CD14-positive monocyte (primary cell): ENCODE measurements at regions not wholly inside any gene's neighbourhood (a gene's known extent, or its start where the extent isn't known, plus 50 kb on each side); places are given as distances from the start of the nearest gene placed in this dataset.

ENCODE experiments used
- DNase-seq, 3 donors: peaks; one replicate each; pipeline ENCODE4 v3.0.0-alpha.2; 2011 to 2022
- H2AFZ ChIP-seq: 2 replicates; pipeline ENCODE4 v1.6.0; 2012; ENCODE audit warnings: mild to moderate bottlenecking, low read depth, low read length, inconsistent platforms; ENCODE audit not compliant: insufficient read depth, poor library complexity, severe bottlenecking
- H3K27ac ChIP-seq, 2 donors: 1 replicate in 1 of 2; 2 replicates in 1 of 2; pipeline ENCODE4 v1.5.1; 2012 to 2013; ENCODE audit warnings: low read length in 2 of 2, control low read depth in 1 of 2, inconsistent platforms in 1 of 2, low read depth in 1 of 2, mild to moderate bottlenecking in 1 of 2
- H3K27me3 ChIP-seq, 2 donors: one replicate each; pipeline versions ENCODE4 v1.6.0 to v1.6.1; 2011 to 2013; ENCODE audit warnings: low read length in 2 of 2; ENCODE audit not compliant: control insufficient read depth in 2 of 2, insufficient read depth in 2 of 2
- H3K36me3 ChIP-seq, 2 donors: replicated peaks in 1 of 2; 1 replicate in 1 of 2; 2 replicates in 1 of 2; pipeline versions ENCODE4 v1.5.1 to v1.6.1; 2012 to 2013; ENCODE audit warnings: low read length in 2 of 2, control low read depth in 1 of 2, inconsistent platforms in 1 of 2, mild to moderate bottlenecking in 1 of 2; ENCODE audit not compliant: insufficient read depth in 2 of 2, control insufficient read depth in 1 of 2
- H3K4me1 ChIP-seq, 2 donors: 1 replicate in 1 of 2; 2 replicates in 1 of 2; pipeline versions ENCODE4 v1.5.1 to v1.6.1; 2012 to 2013; ENCODE audit warnings: low read length in 2 of 2, control low read depth in 1 of 2, inconsistent platforms in 1 of 2, mild to moderate bottlenecking in 1 of 2, moderate library complexity in 1 of 2; ENCODE audit not compliant: insufficient read depth in 2 of 2, control insufficient read depth in 1 of 2
- H3K4me2 ChIP-seq: replicated peaks from 2 replicates; pipeline ENCODE3; 2012; ENCODE audit warnings: low read length, moderate library complexity, mild to moderate bottlenecking; ENCODE audit not compliant: poor library complexity, severe bottlenecking; ENCODE audit errors: extremely low read depth
- H3K4me3 ChIP-seq, 3 experiments: fragments of 200-600 bp in 1 of 3; sonication (generic) in 1 of 3; replicated peaks in 1 of 3; 1 replicate in 2 of 3; 2 replicates in 1 of 3; pipeline ENCODE4 v1.5.1; 2011 to 2013; ENCODE audit warnings: low read length in 3 of 3, mild to moderate bottlenecking in 3 of 3, control low read depth in 2 of 3, low read depth in 2 of 3, inconsistent platforms in 1 of 3, moderate library complexity in 1 of 3
- H3K79me2 ChIP-seq: 2 replicates; pipeline ENCODE4 v1.6.0; 2012; ENCODE audit warnings: mild to moderate bottlenecking, control low read depth, inconsistent platforms, low read length, moderate library complexity; ENCODE audit not compliant: insufficient read depth
- H3K9ac ChIP-seq: 2 replicates; pipeline ENCODE4 v1.6.0; 2017; ENCODE audit warnings: low read length, mild to moderate bottlenecking; ENCODE audit not compliant: insufficient read depth, poor library complexity, severe bottlenecking
- H3K9me3 ChIP-seq, 2 donors: replicated peaks in 1 of 2; 1 replicate in 1 of 2; 2 replicates in 1 of 2; pipeline versions ENCODE4 v1.5.1 to v1.6.1; 2012 to 2013; ENCODE audit warnings: low read length in 2 of 2, control low read depth in 1 of 2; ENCODE audit not compliant: control insufficient read depth in 1 of 2, insufficient read depth in 1 of 2
- H4K20me1 ChIP-seq: 2 replicates; pipeline ENCODE4 v1.6.0; 2012; ENCODE audit warnings: mild to moderate bottlenecking, low read length, control low read depth, moderate library complexity; ENCODE audit not compliant: insufficient read depth
- H3K27ac Mint-ChIP-seq, 7 donors: one replicate each; pipeline ENCODE4 v1.8.0; 2020; ENCODE audit warnings: mild to moderate bottlenecking in 7 of 7, mixed read lengths in 7 of 7, moderate library complexity in 6 of 7, inconsistent platforms in 2 of 7
- H3K27me3 Mint-ChIP-seq, 3 donors: one replicate each; pipeline ENCODE4 v1.8.0; 2021 to 2022; ENCODE audit warnings: low read depth in 3 of 3, mild to moderate bottlenecking in 3 of 3, mixed read lengths in 3 of 3, moderate library complexity in 3 of 3, inconsistent platforms in 1 of 3
- H3K36me3 Mint-ChIP-seq, 2 donors: one replicate each; pipeline ENCODE4 v1.8.0; 2020; ENCODE audit warnings: mixed read lengths in 2 of 2, inconsistent platforms in 1 of 2, mild to moderate bottlenecking in 1 of 2
- H3K4me1 Mint-ChIP-seq: one replicate; pipeline ENCODE4 v1.8.0; 2020; ENCODE audit warnings: mild to moderate bottlenecking, mixed read lengths
- H3K4me3 Mint-ChIP-seq, 2 donors: one replicate each; pipeline ENCODE4 v1.8.0; 2020; ENCODE audit warnings: mild to moderate bottlenecking in 2 of 2, mixed read lengths in 2 of 2, moderate library complexity in 1 of 2
- H3K9me3 Mint-ChIP-seq, 7 donors: one replicate each; pipeline ENCODE4 v1.8.0; 2020 to 2022; ENCODE audit warnings: mixed read lengths in 7 of 7, mild to moderate bottlenecking in 6 of 7, moderate library complexity in 6 of 7, inconsistent platforms in 2 of 7
- WGBS: methylation state at CpG from one replicate; pipeline ENCODE4 v1.1.5; 2013; ENCODE audit warnings: missing lambda C conversion rate; ENCODE audit not compliant: insufficient coverage; 5-methylcytosine and 5-hydroxymethylcytosine counted together
- intact Hi-C, 2 donors: fragments of 100-400 bp; cut with micrococcal nuclease; formaldehyde crosslinking; loops; one replicate each; pipeline versions ENCODE4 v1.15.0 to v1.15.1; 2023
- TF ChIP-seq, protein P1 (sequence below): fragments of 200-600 bp; IDR thresholded peaks from one replicate; pipeline ENCODE4 v1.8.0; 2022; ENCODE audit warnings: antibody characterized with exemption, mild to moderate bottlenecking

DNA sequence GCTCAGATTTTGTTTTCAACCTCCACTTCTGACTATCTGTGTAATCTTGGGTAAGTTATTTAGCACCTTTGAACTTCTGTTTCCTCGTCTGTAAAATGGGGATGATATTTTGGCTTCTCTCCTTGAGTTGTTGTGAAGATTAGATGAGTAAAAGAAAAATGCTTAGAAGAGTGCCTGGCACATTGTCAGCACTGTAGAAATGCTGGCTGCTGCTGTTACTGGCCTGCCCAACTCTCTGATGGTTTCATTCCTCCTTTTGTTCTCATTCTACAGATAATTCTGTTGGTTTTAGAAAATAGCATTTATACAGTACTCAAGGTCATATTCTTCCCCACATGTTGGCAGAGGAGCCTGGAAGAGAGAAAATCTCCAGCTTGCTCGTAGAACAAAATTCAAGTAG, 547.2 kb upstream of the JAG1 start:
- H3K9me3 Mint-ChIP-seq = peaks cover 0 to 2% (median 0%) of the 10 kb centered on the region in 7 donors
- TF ChIP-seq, protein P1, sequence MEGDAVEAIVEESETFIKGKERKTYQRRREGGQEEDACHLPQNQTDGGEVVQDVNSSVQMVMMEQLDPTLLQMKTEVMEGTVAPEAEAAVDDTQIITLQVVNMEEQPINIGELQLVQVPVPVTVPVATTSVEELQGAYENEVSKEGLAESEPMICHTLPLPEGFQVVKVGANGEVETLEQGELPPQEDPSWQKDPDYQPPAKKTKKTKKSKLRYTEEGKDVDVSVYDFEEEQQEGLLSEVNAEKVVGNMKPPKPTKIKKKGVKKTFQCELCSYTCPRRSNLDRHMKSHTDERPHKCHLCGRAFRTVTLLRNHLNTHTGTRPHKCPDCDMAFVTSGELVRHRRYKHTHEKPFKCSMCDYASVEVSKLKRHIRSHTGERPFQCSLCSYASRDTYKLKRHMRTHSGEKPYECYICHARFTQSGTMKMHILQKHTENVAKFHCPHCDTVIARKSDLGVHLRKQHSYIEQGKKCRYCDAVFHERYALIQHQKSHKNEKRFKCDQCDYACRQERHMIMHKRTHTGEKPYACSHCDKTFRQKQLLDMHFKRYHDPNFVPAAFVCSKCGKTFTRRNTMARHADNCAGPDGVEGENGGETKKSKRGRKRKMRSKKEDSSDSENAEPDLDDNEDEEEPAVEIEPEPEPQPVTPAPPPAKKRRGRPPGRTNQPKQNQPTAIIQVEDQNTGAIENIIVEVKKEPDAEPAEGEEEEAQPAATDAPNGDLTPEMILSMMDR = no peak
- H3K36me3 Mint-ChIP-seq = no peaks in the 10 kb centered on the region
- no peak overlapping the region for H3K9ac ChIP-seq
- WGBS = 70% methylated on average over 2 of the region's 2 CpGs
- no peak overlapping the region for H3K4me3 Mint-ChIP-seq
- H3K9me3 ChIP-seq = no peaks in the 10 kb centered on the region
- H3K4me1 ChIP-seq = peaks cover 14 to 19% of the 10 kb centered on the region in 2 donors
- no peak overlapping the region for H3K4me3 ChIP-seq
- H3K27me3 ChIP-seq = no peaks in the 10 kb centered on the region
- H3K4me2 ChIP-seq = no peak overlapping the region
- no peak overlapping the region for H3K27ac Mint-ChIP-seq
- H4K20me1 ChIP-seq = no peaks in the 10 kb centered on the region
- H3K27me3 Mint-ChIP-seq = no peaks in the 10 kb centered on the region
- H3K27ac ChIP-seq = no peak overlapping the region
- H3K4me1 Mint-ChIP-seq = peaks cover 21% of the 10 kb centered on the region
- no peak for DNase-seq
- H2AFZ ChIP-seq = no peak overlapping the region
- H3K79me2 ChIP-seq = no peaks in the 10 kb centered on the region
- H3K36me3 ChIP-seq = no peaks in the 10 kb centered on the region
- intact Hi-C loops = no loop called here

DNA sequence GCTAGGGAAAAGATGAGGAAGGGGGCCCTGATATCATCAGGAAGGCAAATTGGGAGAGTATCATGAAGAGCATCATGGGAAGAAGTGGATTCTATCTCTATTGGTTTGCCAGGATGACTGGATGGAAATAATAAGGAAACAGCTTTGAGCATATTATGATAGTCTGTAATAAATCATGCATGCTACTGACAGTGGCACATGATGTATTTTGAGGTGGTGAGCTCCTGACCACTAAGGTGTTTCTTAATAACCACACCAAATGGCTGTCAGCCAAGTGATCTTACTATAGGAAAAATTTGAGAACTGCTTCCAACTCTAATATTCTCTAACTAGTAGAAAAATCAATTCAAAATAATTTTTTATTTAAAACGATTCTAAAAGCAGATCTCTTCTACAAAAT, 548.4 kb upstream of the JAG1 start:
- no peak overlapping the region for H2AFZ ChIP-seq
- Mint-ChIP-seq H3K4me3 (no peak overlapping the region), H3K36me3 (no peaks in the 10 kb centered on the region), H3K27ac (no peak overlapping the region), H3K27me3 (no peaks in the 10 kb centered on the region), H3K9me3 (peaks cover 0 to 2% (median 0%) of the 10 kb centered on the region in 7 donors), H3K4me1 (peaks cover 18% of the 10 kb centered on the region)
- H4K20me1 ChIP-seq = no peaks in the 10 kb centered on the region
- no peak overlapping the region for H3K4me3 ChIP-seq
- WGBS = no CpG with 5 or more reads among the region's 1 CpG
- H3K4me1 ChIP-seq = peaks cover 14 to 17% of the 10 kb centered on the region in 2 donors
- H3K36me3 ChIP-seq = no peaks in the 10 kb centered on the region
- no peaks in the 10 kb centered on the region for H3K9me3 ChIP-seq
- intact Hi-C loops = no loop called here
- H3K9ac ChIP-seq = no peak overlapping the region
- no peak overlapping the region for H3K27ac ChIP-seq
- H3K4me2 ChIP-seq = no peak overlapping the region
- DNase-seq = no peak
- no peaks in the 10 kb centered on the region for H3K27me3 ChIP-seq
- no peaks in the 10 kb centered on the region for H3K79me2 ChIP-seq
- TF ChIP-seq, protein P1 = no peak
